SH-SY5Y (cell line): ENCODE measurements at regions not wholly inside any gene's neighbourhood (a gene's known extent, or its start where the extent isn't known, plus 50 kb on each side); places are given as distances from the start of the nearest gene placed in this dataset.

Source experiments
- GATA2 ChIP-seq: IDR thresholded peaks from 2 replicates; pipeline ENCODE4 v1.6.1; 2011; ENCODE audit warnings: mild to moderate bottlenecking, low read depth, low read length
- GATA3 ChIP-seq: IDR thresholded peaks from 2 replicates; pipeline ENCODE4 v1.6.1; 2011; ENCODE audit warnings: low read depth, mild to moderate bottlenecking, low read length, moderate library complexity

DNA sequence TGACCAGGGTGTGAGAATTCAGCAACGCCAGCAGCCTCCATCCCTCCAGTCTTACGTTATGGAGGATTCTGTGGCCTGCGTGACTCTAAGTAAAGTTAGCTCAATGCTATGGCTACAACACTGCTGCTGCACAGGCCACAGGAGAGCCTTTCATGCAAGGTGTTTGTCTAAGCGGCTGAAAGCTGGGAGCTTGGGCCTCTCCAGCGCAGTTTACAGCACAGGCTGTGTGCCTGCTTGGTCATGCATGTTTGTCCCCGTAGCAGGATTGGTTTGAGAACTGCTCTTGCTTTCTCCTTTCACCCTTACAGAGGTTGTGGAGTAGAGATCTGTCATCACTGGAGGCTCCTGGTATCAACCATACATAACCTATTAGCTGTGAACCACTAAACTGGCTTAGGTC, 113.1 kb upstream of the TMCC3 start:
- TF ChIP-seq GATA3: no peak
- no peak for TF ChIP-seq GATA2

DNA sequence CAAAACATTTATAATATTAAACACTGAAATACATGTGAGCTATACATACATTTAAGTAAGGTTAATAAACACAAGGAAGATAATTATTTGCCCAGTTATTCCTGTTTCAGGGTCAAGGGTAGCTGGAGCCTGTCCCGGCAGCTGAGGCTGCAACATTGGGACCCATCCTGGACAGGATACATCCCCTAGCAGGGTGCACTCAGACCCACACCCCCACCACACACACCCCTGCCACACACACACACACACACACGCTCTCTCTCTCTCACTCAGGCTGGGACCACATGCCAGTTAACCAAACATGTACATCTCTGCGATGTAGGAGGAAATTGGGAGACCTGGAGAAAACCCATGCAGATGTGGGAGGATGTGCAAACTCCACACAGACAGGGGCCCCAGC, 112.6 kb upstream of the TMCC3 start:
- no peak for TF ChIP-seq GATA2
- TF ChIP-seq GATA3: no peak

- no peak for TF ChIP-seq GATA3
- no peak for TF ChIP-seq GATA2
These were observed 112.0 kb upstream of the TMCC3 start for GRCh38 chr12:94762259-94762942.

DNA sequence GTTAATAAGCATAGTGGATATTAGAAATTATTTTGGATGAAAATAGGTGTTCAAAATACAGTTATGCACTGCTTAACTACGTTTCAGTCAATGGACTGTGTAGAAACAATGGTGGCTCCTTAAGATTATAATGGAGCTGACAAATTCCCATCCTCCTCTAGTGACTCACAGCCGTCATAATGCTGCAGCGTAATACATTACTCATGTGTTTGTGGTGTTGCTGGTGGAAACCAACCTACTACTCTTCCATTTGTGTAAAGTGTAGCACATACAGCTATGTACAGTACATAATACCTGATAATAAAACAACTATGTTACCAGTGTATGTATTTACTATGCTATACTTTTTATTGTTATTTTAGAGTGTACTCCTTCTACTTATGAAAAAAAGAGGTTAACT, 111.2 kb upstream of the TMCC3 start:
- TF ChIP-seq GATA2 (no peak), GATA3 (no peak)

DNA sequence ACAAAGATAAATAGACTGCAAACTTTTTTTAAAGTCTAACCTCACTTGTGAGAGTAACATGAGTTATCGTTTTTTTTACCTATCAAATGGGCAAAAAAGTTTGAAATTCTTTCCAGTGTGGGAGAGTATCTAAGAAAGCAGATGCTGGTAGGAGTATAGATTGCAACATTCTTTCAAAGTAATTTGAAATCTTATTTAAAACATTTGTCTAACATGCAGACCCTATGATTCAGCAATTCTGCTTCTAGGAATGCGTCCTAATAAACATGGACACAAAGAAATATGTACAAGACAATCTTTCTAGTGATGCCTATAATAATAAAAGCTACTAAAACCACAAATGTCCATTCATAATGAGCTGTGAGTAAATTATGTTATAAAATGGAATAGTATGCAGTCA, 110.4 kb upstream of the TMCC3 start:
- no peak for TF ChIP-seq GATA3
- TF ChIP-seq GATA2: no peak

DNA sequence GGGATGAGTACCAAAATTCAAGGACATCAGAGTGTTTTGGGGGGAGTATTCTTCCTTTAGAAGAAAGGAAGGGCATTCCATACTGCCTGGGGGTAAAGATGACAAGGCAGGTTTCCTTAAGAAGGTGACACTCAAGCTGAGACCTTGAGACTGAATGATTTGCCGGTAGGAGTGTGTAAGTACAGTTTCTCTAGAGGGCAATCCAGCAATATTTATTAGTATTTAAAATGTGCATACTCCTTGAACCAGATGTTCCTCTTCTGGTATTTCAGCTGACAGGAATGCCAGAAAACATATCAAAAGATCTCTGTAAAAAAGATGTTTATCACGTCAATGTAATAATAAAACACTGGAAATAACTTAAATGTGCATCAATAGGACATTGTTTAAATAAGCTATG, 106.4 kb upstream of the TMCC3 start:
- TF ChIP-seq GATA3 (no peak), GATA2 (no peak)

DNA sequence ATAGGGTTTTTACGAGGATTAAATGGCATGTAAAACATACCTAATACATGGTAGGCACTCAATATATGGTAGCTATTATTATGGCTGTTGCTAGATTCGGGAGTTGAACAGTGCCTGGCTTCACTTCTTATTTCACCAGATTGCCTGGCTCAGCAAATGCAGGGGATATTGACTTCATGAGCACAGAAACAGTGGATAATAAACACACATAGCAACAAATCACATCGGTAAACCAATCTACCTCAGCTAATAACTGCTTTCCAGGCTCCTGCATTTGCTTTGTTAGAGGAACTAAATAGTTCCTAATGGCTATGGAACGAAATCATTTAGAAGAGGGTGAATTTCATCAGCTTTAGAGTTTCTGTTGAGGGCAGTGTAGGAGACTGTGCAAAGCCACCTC, 105.2 kb upstream of the TMCC3 start:
- TF ChIP-seq GATA3 (no peak), GATA2 (no peak)

DNA sequence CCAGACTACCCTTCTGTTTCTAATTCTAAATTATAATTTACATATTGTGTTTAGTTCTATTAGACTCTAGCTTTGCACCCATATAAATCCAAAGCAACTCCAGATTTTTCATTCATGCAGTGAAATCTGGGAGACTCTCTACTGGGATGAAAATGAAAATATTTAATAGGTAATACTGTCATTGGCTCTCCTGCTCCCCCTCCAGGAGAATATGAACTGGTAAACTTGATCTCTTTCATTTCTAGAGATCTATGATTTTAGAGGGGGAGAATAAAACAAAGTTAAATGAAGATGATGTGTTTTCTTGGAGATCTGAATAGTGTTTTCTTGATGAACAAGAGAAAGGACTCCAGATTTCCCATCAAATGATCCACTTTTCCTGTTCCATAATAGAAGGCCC, 104.3 kb upstream of the TMCC3 start:
- TF ChIP-seq GATA3: no peak
- no peak for TF ChIP-seq GATA2

GRCh38 chr12:94753036-94753679, 102.8 kb upstream of the TMCC3 start:
- TF ChIP-seq GATA2 (no peak), GATA3 (no peak)

DNA sequence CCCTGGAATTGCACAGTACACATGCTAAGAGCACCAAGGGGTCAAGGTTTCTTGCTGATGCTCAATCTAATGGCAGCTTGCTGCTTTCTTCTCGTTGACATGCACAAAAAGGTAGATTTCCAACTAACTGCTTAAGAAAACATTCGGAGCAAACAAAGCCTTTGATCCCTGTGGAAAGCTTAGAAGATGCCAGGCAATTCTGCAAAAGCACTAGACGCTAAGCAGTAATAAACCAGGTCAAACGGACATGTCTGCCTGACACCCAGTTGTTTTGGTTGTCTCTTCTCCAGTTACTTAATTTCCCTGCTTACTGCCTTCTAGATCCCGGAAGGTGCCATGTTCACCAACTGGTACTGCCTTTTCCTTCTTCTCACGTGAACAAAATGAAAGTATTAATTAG, 100.5 kb upstream of the TMCC3 start:
- TF ChIP-seq GATA2 (no peak), GATA3 (no peak)

DNA sequence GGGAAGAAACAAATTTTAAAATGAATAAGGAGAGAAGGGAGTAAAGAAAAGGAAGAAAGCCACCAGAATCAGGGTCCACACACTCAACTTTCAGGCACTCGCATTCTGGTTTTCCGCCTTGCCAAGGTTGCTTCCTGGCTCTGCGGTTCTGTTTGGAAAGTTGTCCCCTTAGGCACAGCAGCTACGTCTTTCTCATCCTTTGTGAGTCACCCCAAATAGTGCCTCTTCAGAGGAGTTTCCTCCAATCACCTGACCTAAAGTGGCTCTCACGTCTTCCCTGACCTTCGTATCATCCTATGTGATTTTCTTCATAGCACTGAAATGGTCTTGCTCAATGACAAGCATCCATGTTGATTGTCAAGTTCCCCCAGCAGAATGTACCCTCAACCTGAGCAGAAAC, 99.5 kb upstream of the TMCC3 start:
- TF ChIP-seq GATA2 (no peak), GATA3 (no peak)

GRCh38 chr12:94749455-94749854, 99.1 kb upstream of the TMCC3 start:
- TF ChIP-seq GATA3 (no peak), GATA2 (no peak)

- no peak for TF ChIP-seq GATA3
- no peak for TF ChIP-seq GATA2
These were observed 98.5 kb upstream of the TMCC3 start for GRCh38 chr12:94748726-94749421.

DNA sequence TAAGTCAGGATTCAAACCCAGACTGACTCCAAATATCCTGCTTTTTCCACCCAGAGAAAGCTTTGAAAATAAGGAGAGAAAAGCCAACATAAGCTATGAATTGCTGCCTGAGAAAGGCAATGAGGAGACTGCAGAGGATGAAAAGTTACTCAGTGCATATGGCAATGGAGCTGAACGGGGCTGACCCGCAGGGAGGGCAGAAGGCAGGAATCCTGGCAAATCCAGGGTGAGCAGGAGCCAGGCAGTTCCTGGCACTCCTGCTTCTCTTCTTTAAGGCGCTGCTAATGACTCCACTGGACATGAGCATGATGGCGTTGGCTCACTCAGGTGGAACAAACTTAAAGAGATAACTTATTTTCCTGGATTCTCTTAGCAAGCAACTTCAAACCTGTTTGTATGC, 95.2 kb upstream of the TMCC3 start:
- TF ChIP-seq GATA3: no peak
- no peak for TF ChIP-seq GATA2

DNA sequence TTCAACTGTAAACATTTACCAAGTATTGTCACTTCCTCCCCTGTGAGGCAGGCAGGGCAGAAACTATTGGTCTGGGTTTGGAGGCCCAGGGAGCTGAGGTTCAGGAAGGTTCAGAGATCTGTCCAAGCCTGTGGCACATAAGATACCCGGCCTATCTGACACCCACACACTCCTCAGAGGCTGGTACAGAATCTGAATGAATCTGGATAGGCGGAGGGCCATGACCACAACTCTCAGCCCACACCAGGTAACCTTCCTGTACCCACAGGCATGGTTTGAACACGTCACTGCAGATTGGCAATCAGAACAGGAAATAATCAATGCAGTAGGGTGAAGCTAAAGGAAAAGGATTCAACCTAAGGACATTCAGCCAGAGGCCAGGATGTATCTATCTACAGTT, 92.8 kb upstream of the TMCC3 start:
- TF ChIP-seq GATA2 (no peak), GATA3 (no peak)

DNA sequence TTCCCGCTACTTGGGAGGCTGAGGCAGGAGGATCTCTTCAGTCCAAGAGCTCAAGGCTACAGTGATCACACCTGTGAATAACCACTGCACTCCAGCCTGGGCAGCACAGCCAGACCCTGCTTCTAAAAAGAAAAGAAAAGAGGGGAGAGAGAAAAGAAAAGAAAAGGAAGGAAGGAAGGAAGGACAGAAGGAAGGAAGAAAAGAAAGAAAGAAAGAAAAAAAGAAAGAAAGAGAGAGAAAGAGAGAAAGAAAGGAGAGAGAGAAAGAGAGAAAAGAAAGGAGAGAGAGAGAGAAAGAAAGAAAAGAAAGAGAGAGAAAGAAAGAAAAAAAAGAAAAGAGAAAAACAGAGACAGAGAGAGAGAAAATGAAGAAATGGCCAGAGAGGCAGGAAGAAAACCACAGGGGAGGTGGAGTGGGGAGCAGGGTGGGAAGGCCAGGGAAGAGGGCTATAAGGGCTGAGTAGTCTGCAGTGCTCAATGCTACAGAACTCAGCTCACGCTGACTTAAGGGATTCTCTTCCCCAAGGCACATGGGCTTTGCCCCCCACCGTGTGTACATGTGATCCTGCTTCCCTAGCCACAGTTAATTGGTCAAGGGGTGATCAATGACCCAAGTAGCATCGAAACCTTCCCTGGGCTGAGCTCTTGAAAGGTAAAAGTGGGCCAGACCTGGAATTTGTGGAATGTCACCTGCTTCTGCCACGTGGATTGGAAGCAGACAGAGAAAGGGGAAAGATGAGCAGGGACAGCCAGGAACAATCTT, 90.4 kb upstream of the TMCC3 start:
- TF ChIP-seq GATA3 (no peak), GATA2 (no peak)

- TF ChIP-seq GATA2 (no peak), GATA3 (no peak)
These were observed 86.5 kb upstream of the TMCC3 start for GRCh38 chr12:94736820-94737219.
